Smooth muscle cell (in vitro differentiated cells): ENCODE measurements at regions not wholly inside any gene's neighbourhood (a gene's known extent, or its start where the extent isn't known, plus 50 kb on each side); places are given as distances from the start of the nearest gene placed in this dataset.

Experiments
- DNase-seq: peaks from one replicate; lab custom pipeline; 2025; ENCODE audit not compliant: unreplicated experiment; lab: John Stamatoyannopoulos, UW
- H2AFZ ChIP-seq: fragments of 200-600 bp; sonication (generic); 2 replicates; pipeline ENCODE4 v1.6.0; 2016; ENCODE audit warnings: antibody characterized with exemption, low read depth, mild to moderate bottlenecking
- H3F3A ChIP-seq: fragments of 200-600 bp; sonication (generic); 2 replicates; pipeline ENCODE4 v1.6.0; 2017; ENCODE audit warnings: antibody characterized with exemption, low read depth
- H3K27ac ChIP-seq: fragments of 200-600 bp; sonication (generic); 2 replicates; pipeline ENCODE4 v1.5.1; 2016; ENCODE audit warnings: low read depth, mild to moderate bottlenecking
- H3K27me3 ChIP-seq: fragments of 200-600 bp; sonication (generic); 2 replicates; pipeline ENCODE4 v1.6.1; 2016; ENCODE audit warnings: low read depth, mild to moderate bottlenecking
- H3K36me3 ChIP-seq: fragments of 200-600 bp; sonication (generic); 2 replicates; pipeline ENCODE4 v1.5.1; 2016; ENCODE audit warnings: low read depth
- H3K4me1 ChIP-seq: fragments of 200-600 bp; sonication (generic); 2 replicates; pipeline ENCODE4 v1.5.1; 2016; ENCODE audit warnings: low read depth
- H3K4me2 ChIP-seq: fragments of 200-600 bp; sonication (generic); 2 replicates; pipeline ENCODE4 v1.6.0; 2016; ENCODE audit warnings: mild to moderate bottlenecking
- H3K4me3 ChIP-seq: fragments of 200-600 bp; sonication (generic); 2 replicates; pipeline ENCODE4 v1.5.1; 2016; ENCODE audit warnings: mild to moderate bottlenecking
- H3K79me2 ChIP-seq: fragments of 200-600 bp; sonication (generic); 2 replicates; pipeline ENCODE4 v1.6.0; 2016; ENCODE audit warnings: low read depth, mild to moderate bottlenecking
- H3K9ac ChIP-seq: fragments of 200-600 bp; sonication (generic); 2 replicates; pipeline ENCODE4 v1.6.0; 2016; ENCODE audit warnings: low read depth
- H3K9me3 ChIP-seq: fragments of 200-600 bp; sonication (generic); replicated peaks from 2 replicates; pipeline ENCODE4 v1.5.1; 2016; ENCODE audit warnings: low read depth
- H4K20me1 ChIP-seq: fragments of 200-600 bp; sonication (generic); 2 replicates; pipeline ENCODE4 v1.6.0; 2016; ENCODE audit warnings: low read depth
- CTCF ChIP-seq: fragments of 200-600 bp; sonication (generic); IDR thresholded peaks from 2 replicates; pipeline ENCODE4 v1.5.1; 2017; ENCODE audit warnings: borderline replicate concordance, mild to moderate bottlenecking, antibody characterized with exemption; ENCODE audit not compliant: insufficient read depth, poor library complexity, severe bottlenecking
- WGBS: methylation state at CpG from one replicate; pipeline ENCODE4 v1.1.7; 2016; ENCODE audit warnings: low lambda C conversion rate; 5-methylcytosine and 5-hydroxymethylcytosine counted together

GRCh38 chr5:6166698-6167394, 211.5 kb downstream of the MED10 start:
- Histone ChIP-seq H3K79me2 (no peaks in the 10 kb centered on the region), H3K9ac (no peak overlapping the region), H3K27me3 (no peaks in the 10 kb centered on the region), H3K36me3 (no peaks in the 10 kb centered on the region), H3K27ac (no peak overlapping the region), H3K4me2 (no peak overlapping the region), H3F3A (no peaks in the 10 kb centered on the region), H4K20me1 (no peaks in the 10 kb centered on the region), H3K4me3 (no peak overlapping the region), H3K4me1 (peaks cover 8% of the 10 kb centered on the region), H2AFZ (no peak overlapping the region), H3K9me3 (no peaks in the 10 kb centered on the region)
- no peak for TF ChIP-seq CTCF
- no peak for DNase-seq
- 83% methylated on average over 2 of the region's 2 CpGs for WGBS

- no peak for DNase-seq
- no peak for TF ChIP-seq CTCF
- Histone ChIP-seq H3K4me1 (peaks cover 15% of the 10 kb centered on the region), H2AFZ (no peak overlapping the region), H3K27me3 (no peaks in the 10 kb centered on the region), H3K4me3 (no peak overlapping the region), H3K9me3 (no peaks in the 10 kb centered on the region), H3F3A (no peaks in the 10 kb centered on the region), H3K4me2 (no peak overlapping the region), H3K9ac (no peak overlapping the region), H4K20me1 (no peaks in the 10 kb centered on the region), H3K79me2 (no peaks in the 10 kb centered on the region), H3K36me3 (no peaks in the 10 kb centered on the region), H3K27ac (no peak overlapping the region)
- 89% methylated on average over 6 of the region's 6 CpGs for WGBS
Measured at GRCh38 chr5:6163913-6164312, 214.4 kb downstream of the MED10 start.

DNA sequence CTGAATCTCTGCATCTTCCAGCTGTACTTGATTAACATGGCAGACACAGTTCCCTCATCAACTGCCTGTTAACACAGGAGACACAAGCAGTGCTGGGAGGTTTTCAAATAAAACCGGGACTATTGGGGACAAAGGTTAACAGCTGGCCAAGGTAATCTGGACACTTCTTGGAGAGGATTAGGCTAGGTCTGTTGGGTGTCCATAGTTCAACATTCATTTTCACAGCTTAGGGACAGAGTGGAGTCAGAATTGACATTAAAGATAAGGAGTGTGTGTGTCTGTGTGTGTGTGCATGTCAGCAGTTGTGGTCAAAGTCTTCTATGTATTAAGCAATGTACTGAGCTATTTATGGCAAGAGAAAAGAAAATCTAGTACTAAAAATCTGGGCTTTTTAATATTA, 216.2 kb downstream of the MED10 start:
- H3K79me2 ChIP-seq = no peaks in the 10 kb centered on the region
- no peak overlapping the region for H3K27ac ChIP-seq
- H3K4me1 ChIP-seq = peaks cover 15% of the 10 kb centered on the region
- no peak overlapping the region for H3K9ac ChIP-seq
- peak overlapping the region; percentile 39 for H3K4me2 ChIP-seq
- no peaks in the 10 kb centered on the region for H4K20me1 ChIP-seq
- no peaks in the 10 kb centered on the region for H3K27me3 ChIP-seq
- 56% methylated on average over 1 of the region's 1 CpG for WGBS
- H3K4me3 ChIP-seq = no peak overlapping the region
- no peak for TF ChIP-seq CTCF
- H3K9me3 ChIP-seq = no peaks in the 10 kb centered on the region
- H3F3A ChIP-seq = no peaks in the 10 kb centered on the region
- DNase-seq = no peak
- no peaks in the 10 kb centered on the region for H3K36me3 ChIP-seq
- H2AFZ ChIP-seq = no peak overlapping the region

DNA sequence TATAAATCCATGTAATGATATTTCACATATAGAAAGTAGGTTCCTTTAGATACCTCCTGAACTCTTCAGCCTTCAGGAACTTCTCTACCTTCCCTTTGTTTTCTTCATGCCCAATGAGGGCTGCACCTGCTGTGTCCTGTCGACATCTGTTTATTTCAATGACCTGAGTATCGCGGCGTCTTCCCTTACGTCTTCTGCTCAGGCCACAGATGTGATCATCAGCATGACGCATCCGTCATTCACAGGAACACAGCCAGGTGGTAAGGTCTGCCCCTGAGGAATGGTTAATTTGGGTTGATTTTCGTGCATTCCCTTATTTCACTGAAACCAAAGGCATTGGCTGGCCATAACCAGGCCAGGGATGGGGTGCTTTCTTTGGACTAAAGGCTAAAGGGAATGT, 217.1 kb downstream of the MED10 start:
- no peaks in the 10 kb centered on the region for H3K36me3 ChIP-seq
- H2AFZ ChIP-seq = no peak overlapping the region
- WGBS = 81% methylated on average over 8 of the region's 8 CpGs
- H3K4me3 ChIP-seq = no peak overlapping the region
- no peaks in the 10 kb centered on the region for H3K9me3 ChIP-seq
- no peaks in the 10 kb centered on the region for H3F3A ChIP-seq
- peaks cover 15% of the 10 kb centered on the region for H3K4me1 ChIP-seq
- DNase-seq = no peak
- H3K27ac ChIP-seq = no peak overlapping the region
- H3K79me2 ChIP-seq = no peaks in the 10 kb centered on the region
- H3K4me2 ChIP-seq = no peak overlapping the region
- H4K20me1 ChIP-seq = no peaks in the 10 kb centered on the region
- TF ChIP-seq CTCF = no peak
- H3K9ac ChIP-seq = no peak overlapping the region
- H3K27me3 ChIP-seq = no peaks in the 10 kb centered on the region
